ENCODE measurements at regions not wholly inside any gene's neighbourhood (a gene's known extent, or its start where the extent isn't known, plus 50 kb on each side); places are given as distances from the start of the nearest gene placed in this dataset.

DNA sequence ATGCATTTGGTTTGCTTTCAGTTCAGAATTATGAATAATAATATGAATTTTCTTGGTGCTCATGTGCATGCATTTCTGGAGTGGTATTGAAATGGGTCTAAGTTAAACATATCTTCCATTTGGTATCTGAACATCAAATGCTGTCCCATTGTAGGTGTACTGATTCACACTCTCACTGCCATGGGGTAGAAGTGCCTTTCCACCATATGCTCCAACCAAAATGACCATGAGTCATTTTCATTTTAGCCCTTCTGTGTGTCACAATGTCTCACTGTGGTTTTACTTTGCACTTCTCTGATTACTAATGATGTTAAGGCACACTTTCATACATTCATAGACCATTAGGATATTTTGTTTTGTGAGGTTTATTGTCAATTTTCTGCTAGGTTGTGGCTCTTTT lies 211.9 kb downstream of the HAO1 start:
- no peak overlapping the region for H4K5ac ChIP-seq (ENCODE audit: low read depth, low read length)
- intact Hi-C loops (cut with micrococcal nuclease), result no loop called here
- no peak overlapping the region for H2BK15ac ChIP-seq (ENCODE audit: low read depth, low read length)
- H2AFZ ChIP-seq (replicated peaks; ENCODE audit: low read length, poor library complexity), result no peak overlapping the region
- no peak overlapping the region for H2BK120ac ChIP-seq (ENCODE audit: low read depth, low read length)
- no peaks in the 10 kb centered on the region for H3K4me1 ChIP-seq (ENCODE audit: control insufficient read depth, insufficient read depth, low read length)
- no peak overlapping the region for H3K18ac ChIP-seq (ENCODE audit: low read depth, low read length)
- no peak overlapping the region for H2AK5ac ChIP-seq (ENCODE audit: low read depth, low read length)
- no peak overlapping the region for H3K4me2 ChIP-seq (ENCODE audit: low read depth, low read length)
- no peaks in the 10 kb centered on the region for H4K20me1 ChIP-seq (ENCODE audit: insufficient read depth, low read length)
- no peaks in the 10 kb centered on the region for H3K27me3 ChIP-seq (ENCODE audit: control insufficient read depth, insufficient read depth, low read length)
- H4K8ac ChIP-seq (ENCODE audit: low read depth in 2 of 2, low read length in 2 of 2), result no peak overlapping the region
- dilution Hi-C loops (cut with HindIII; ENCODE audit: low sequenced_read_pairs, unreplicated experiment), result no loop called here
- no peak overlapping the region for H3K14ac ChIP-seq (replicated peaks; ENCODE audit: low read depth, low read length)
- H2BK20ac ChIP-seq (ENCODE audit: low read depth, low read length), result no peak overlapping the region
- H3K4me3 ChIP-seq (ENCODE audit: insufficient read depth, low read depth, low read length), result no peak overlapping the region
- H3K9ac ChIP-seq (ENCODE audit: low read depth, low read length), result no peak overlapping the region
- no peak overlapping the region for H3K56ac ChIP-seq (ENCODE audit: extremely low read depth, insufficient read depth, low read length)
- H2BK5ac ChIP-seq (ENCODE audit: low read depth, low read length, poor library complexity, severe bottlenecking), result no peak overlapping the region
- no peaks in the 10 kb centered on the region for H3K9me3 ChIP-seq (ENCODE audit: control insufficient read depth, insufficient read depth, low read length)
- H4K91ac ChIP-seq (ENCODE audit: insufficient read depth, low read depth, low read length), result no peak overlapping the region
- in situ Hi-C loops (cut with MboI; ENCODE audit: low sequenced_read_pairs), result no loop called here
- H3K36me3 ChIP-seq (ENCODE audit: control insufficient read depth, insufficient read depth, low read length), result no peaks in the 10 kb centered on the region
- no peak overlapping the region for H3K23ac ChIP-seq (ENCODE audit: low read depth, low read length)
- POLR2A ChIA-PET (ENCODE audit: unreplicated experiment), result no interaction called here
- no peak overlapping the region for H3K27ac ChIP-seq (ENCODE audit: insufficient read depth, low read length)
- CTCF ChIA-PET, result no interaction called here
- no peaks in the 10 kb centered on the region for H3K79me1 ChIP-seq (ENCODE audit: low read depth in 1 of 2, low read length in 2 of 2)
- BruUV-seq (replicated peaks), result no TSS peak
- no peak overlapping the region for H3K4ac ChIP-seq (ENCODE audit: low read depth, low read length)
- no peaks in the 10 kb centered on the region for H3K9me1 ChIP-seq (ENCODE audit: insufficient read depth, low read length)
- DNase-seq (no peak), ATAC-seq (ENCODE audit: low read depth) (no peak)
- no peak overlapping the region for H2AK9ac ChIP-seq (replicated peaks; ENCODE audit: low read depth, low read length, poor library complexity)
- TF ChIP-seq, protein P1, sequence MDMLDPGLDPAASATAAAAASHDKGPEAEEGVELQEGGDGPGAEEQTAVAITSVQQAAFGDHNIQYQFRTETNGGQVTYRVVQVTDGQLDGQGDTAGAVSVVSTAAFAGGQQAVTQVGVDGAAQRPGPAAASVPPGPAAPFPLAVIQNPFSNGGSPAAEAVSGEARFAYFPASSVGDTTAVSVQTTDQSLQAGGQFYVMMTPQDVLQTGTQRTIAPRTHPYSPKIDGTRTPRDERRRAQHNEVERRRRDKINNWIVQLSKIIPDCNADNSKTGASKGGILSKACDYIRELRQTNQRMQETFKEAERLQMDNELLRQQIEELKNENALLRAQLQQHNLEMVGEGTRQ (IDR thresholded peaks at IDR 0.05; ENCODE audit: low read depth, low read length), result no peak
- TF ChIP-seq BHLHE40 (IDR thresholded peaks at IDR 0.05; ENCODE audit: low read depth, low read length), result no peak
- no peak for TF ChIP-seq RCOR1 (IDR thresholded peaks at IDR 0.05; ENCODE audit: insufficient replicate concordance, low read length)
- no peak for TF ChIP-seq POLR2A (IDR thresholded peaks at IDR 0.05; ENCODE audit: low read depth, low read length)
- TF ChIP-seq CEBPB (IDR thresholded peaks at IDR 0.05; ENCODE audit: low read depth, low read length), result no peak
- no peak for TF ChIP-seq MAZ (IDR thresholded peaks at IDR 0.05; ENCODE audit: borderline replicate concordance, low read depth, low read length)
- no peak for TF ChIP-seq MAFK (IDR thresholded peaks at IDR 0.05; ENCODE audit: low read depth, low read length)
- no peak for TF ChIP-seq FOS (IDR thresholded peaks at IDR 0.05; ENCODE audit: low read depth, low read length)
- TF ChIP-seq SMC3 (IDR thresholded peaks at IDR 0.05; ENCODE audit: low read depth, low read length), result no peak
- no peak for TF ChIP-seq MXI1 (IDR thresholded peaks at IDR 0.05; ENCODE audit: borderline replicate concordance, low read depth, low read length)
- no peak for TF ChIP-seq RAD21 (IDR thresholded peaks at IDR 0.05; ENCODE audit: low read length)
- TF ChIP-seq, protein P2, sequence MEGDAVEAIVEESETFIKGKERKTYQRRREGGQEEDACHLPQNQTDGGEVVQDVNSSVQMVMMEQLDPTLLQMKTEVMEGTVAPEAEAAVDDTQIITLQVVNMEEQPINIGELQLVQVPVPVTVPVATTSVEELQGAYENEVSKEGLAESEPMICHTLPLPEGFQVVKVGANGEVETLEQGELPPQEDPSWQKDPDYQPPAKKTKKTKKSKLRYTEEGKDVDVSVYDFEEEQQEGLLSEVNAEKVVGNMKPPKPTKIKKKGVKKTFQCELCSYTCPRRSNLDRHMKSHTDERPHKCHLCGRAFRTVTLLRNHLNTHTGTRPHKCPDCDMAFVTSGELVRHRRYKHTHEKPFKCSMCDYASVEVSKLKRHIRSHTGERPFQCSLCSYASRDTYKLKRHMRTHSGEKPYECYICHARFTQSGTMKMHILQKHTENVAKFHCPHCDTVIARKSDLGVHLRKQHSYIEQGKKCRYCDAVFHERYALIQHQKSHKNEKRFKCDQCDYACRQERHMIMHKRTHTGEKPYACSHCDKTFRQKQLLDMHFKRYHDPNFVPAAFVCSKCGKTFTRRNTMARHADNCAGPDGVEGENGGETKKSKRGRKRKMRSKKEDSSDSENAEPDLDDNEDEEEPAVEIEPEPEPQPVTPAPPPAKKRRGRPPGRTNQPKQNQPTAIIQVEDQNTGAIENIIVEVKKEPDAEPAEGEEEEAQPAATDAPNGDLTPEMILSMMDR (conservative IDR thresholded peaks at IDR 0.05; ENCODE audit: low read depth, low read length), result no peak
- no peak for TF ChIP-seq NFE2L2 (IDR thresholded peaks at IDR 0.05; ENCODE audit: low read depth, low read length)
